Stimulated activated CD8-positive, alpha-beta memory T cell treated with anti-CD3 and anti-CD28 coated beads, Interleukin-2, amount 100 ng/mL, for 48 hours (primary cell): ENCODE measurements at regions not wholly inside any gene's neighbourhood (a gene's known extent, or its start where the extent isn't known, plus 50 kb on each side); places are given as distances from the start of the nearest gene placed in this dataset.
"Not testable (repeated sequence)": the region's sequence is repeated elsewhere in the genome, so short reads cannot be mapped to it uniquely, and the experiment has no call there.

Experiments used
- DNase-seq, 2 donors: peaks; one replicate each; pipeline ENCODE4 v3.0.0-alpha.2; 2020; ENCODE audit warnings: low read depth in 2 of 2

GRCh38 chr10:35995485-35995884 is 353.4 kb upstream of the FZD8 start:
- no peak for DNase-seq

- DNase-seq: no peak
These were observed 351.8 kb upstream of the FZD8 start for GRCh38 chr10:35993591-35994515.

DNA sequence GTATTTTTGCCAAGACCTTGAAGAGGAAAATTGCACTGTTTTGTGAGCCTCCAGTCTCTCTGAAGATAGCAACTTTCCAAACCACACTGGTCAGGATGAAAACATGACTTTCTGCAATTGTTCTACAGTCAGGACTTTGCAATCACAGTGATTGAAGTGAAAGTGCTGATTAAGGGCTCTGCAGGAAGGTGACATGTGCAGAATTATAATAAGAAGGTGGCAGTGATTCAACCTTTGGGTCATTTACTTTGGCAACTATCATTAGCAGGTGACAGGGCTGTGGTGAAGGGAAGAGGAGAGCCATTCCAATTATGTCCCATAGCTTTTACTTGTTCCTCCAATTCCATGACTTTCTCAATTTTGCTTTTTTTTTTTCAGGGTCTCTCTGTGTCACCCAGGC is 350.0 kb upstream of the FZD8 start:
- DNase-seq: no peak

DNA sequence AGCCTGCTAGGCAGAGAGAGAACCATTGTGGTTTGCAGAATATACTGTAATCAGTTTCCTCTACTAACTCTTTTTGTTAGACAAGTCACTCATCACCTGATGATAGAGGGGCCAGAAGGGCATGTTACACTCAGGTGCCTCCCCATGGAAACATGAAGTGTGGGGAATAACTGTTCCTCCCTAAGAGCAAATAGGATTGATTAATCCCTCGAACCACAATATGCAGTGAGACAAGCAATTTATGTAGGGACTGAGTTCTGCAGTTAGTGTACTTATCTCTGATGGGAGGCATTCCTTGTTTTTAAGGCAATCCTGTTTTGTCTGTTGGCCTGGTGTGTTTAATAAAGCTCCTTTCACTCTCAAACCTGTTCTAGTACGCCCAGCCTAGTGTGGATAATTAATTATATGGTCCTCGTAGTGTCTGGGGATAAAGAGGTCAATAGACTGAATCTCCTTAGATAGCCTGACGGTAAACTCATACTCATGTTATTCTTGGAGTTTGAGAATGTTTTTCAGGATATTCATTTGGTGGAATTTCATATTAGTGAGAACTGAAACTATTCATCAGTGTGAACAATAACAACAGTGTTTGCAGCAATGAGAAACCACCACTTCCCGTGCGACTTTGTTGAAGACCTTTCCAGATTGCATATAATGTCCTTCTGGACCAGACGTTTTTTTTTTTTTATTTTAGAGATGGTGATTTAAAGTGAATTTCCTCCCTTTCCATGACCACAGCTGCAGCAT is 344.8 kb upstream of the FZD8 start:
- DNase-seq: no peak

- no peak for DNase-seq
These were observed 337.0 kb upstream of the FZD8 start for GRCh38 chr10:35979116-35979515.

GRCh38 chr10:35973912-35974591 is 332.0 kb upstream of the FZD8 start:
- DNase-seq: not testable (repeated sequence)

DNA sequence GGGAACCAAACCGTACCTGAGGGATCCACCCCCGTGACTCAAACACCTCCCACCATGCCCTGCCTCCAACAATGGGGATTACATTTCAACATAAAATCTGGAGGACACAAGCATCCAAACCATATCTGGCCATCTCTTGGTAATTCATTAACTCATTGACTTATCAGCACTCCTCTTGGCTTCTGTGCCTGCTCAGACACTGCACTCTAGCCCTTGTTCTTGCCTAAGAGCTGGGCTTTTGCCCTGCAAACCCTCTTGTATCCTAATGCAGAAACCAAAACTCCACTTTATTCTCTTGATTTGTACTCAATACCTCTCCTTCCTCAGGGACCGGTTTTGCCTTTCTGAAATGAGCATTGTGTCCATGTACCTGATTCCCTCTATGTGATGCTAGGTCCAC is 330.2 kb upstream of the FZD8 start:
- DNase-seq: no peak

- DNase-seq: no peak
These were observed 329.3 kb upstream of the FZD8 start for GRCh38 chr10:35971397-35971796.

DNA sequence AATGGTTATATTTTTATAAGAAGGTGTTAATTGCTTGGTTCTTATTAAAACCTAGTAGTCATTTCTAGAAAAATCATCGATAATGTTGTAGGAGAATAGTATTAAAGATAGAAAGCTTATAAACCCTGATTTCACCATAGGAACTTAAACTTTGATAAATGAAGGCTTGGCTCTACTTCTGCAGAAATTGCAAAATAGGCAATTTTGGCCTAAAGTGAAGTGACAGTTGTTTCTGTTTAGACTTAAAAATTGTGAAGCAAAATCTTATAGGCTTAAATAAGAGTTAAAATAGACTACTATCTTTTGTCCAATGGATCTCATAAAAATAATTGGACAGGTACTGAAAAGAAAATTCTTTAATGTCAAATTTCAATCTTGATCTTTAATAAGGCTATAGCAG is 321.6 kb upstream of the FZD8 start:
- DNase-seq: no peak

DNA sequence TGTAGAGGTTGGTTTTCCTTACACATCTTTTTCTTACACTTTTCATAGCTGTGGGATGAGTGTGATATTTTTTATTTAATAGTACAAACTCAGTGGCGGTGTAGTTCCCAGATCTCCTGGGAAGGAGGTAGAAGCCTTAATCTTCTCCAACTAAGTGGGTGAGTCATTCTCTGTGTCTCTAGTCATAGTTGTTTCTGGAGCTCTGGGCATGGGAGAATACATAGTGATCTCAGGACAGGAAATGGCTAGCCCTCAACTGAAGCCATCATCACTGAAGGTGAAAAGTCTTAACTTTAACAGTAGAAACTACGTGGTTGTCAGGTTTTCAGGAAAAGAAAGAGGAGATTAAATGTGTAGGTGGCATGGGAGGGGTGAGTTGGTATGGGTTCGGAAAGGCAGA is 319.4 kb upstream of the FZD8 start:
- DNase-seq: no peak

DNA sequence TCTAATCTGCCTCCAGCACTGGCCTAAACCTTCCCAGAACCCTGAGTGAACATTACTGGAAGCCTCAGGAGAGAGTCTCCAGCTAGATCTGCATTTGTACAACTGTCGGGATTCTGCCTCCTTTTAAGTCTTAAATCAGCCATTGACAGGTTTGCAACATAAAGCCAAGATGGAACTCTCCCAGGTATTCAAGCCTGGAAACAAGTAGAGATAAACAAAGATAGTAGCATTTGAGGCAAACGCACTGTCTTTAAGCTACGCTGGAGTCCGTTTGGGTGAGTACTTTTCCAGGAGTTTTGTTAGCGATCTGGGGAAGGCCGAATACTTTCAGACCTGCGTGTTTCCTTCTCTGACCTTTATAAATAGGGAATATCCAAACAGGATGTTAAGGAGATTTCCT is 317.2 kb upstream of the FZD8 start:
- no peak for DNase-seq

GRCh38 chr10:35958609-35959008 is 316.5 kb upstream of the FZD8 start:
- not testable (repeated sequence) for DNase-seq

DNA sequence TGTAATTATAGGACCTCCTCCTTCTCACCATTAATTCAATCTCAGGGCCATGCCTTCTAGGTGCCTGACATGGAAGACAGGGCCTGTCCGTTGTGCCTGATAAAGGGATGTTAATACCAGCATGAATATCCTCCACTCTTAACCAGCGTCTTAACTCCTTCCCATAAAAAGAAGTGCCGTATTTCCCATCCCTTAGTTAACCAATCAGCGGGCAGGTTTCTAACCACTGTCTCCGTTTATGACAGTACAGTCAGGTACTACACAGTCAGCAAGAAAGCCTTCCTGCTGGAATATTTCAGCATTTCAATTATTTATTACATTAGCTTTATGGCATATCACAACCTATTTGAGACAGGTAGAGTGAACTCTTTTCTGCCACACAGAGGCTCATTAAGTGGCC is 308.6 kb upstream of the FZD8 start:
- no peak for DNase-seq

DNA sequence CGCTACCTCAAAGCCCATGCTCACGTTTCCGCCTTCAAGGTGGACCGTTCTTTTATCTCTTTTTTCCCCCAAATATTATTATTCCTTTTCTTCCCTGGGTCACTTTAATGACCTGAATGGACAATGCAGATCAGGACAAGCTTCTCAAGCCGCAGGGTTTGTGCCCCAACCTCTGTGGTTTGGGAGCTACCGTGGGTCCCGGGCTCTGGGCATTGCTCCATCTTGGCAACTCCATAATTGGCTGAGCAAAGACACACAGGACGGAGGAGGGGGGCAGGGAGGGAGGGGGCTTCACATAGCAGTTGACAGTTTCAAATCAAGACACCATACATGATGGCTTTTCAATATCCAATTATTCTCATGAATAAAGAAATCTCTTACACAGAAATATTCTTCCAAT is 308.1 kb upstream of the FZD8 start:
- no peak for DNase-seq

DNA sequence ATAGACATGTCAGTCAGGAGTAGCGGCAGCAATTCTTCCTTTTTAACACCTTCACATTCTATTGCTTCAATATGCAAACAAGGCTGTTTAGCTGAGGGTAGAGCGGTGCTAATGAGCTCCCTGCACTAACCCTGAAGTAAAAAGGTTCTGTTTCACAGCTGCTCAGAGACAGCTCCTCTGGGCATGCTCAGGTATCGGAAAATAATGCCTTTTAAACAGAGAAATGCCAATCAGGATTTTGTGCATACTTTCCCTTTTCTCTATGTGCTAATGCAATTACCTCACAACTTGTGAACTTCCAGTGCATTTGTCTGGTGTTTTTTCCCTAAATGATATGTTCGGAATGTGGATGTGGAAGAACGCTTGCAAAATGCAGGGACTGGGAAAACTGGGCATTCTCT is 307.7 kb upstream of the FZD8 start:
- DNase-seq: no peak

- DNase-seq: no peak
These were observed 304.5 kb upstream of the FZD8 start for GRCh38 chr10:35946556-35946955.

DNA sequence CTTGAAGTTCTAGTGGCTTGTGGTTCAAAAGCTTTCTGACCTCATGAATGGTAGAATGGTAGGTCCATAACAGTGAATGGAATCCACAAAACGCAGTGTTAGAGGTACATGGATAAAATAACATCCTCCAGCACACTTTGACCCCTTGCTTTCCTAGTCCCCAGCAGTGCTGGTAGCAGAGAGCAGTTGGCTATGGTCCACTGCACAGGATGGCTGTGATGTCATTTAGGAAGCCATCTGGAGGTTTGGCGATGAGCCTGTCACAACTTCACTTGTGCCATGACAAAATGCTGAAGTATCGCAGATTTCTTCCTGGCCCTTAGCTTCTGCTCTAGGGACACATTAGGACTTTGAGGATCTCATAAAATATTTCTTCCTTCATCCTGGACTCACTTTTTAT is 300.0 kb upstream of the FZD8 start:
- no peak for DNase-seq

DNA sequence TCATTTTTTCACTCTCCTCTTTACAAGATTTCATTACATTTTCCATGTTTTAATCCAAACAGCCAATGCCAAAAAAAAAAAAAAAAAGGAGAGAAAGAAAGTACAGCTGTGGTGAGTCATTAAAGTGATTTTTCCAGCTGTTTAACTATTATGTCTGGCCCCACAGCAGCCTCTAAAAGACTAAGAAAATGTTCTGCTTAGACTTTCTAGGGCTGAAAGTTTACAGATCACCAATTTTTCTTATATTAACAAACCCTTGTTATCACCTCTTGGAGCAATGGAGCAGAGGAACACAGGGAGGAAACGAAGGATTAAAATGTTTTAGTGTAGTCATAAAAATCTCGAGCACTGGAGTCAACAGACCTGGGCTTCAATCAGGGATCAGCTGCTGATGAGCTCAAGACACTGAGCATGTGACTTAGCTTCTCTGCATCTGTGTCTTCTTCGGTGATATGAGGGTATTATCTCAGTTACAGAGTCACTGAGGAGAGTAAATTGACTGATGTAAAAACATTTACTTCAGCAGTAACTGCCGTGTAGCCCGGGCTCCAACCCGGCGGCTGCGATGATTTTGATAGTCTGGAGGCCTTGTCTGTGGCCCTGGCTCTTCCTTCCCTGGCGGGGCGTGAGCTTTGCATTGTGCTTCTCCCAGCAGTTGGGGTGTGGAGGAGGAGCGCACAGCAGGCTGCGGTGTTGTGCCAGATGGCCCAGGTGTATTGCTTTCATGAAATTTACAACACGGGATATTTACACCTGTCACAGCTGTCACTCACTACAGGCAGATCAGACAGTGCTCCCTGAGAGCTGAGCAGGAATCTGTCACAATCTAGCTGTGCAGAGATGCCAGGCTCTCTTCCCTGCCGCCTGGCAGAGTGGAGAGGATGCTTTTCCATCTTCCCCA is 298.3 kb upstream of the FZD8 start:
- DNase-seq: no peak

DNA sequence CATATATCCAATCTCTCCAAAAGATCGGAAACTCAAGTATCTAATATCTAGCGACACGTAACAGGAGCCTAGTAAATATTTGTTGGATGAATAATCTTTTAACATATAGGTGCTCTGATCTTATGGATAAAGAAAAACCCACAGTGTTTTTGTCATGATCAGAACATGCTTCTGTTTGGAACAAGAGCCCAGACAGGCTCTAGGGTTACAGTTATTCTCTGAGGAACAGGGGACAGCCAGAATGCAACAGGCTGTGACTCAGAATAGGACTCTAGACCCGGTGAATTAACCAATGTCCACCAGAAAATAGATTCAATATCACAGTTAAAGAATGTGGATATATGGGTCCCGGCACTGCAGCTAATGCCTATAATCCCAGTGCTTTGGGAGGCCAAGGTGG is 296.1 kb upstream of the FZD8 start:
- DNase-seq: no peak

GRCh38 chr10:35937546-35937945 is 295.4 kb upstream of the FZD8 start:
- no peak for DNase-seq

DNA sequence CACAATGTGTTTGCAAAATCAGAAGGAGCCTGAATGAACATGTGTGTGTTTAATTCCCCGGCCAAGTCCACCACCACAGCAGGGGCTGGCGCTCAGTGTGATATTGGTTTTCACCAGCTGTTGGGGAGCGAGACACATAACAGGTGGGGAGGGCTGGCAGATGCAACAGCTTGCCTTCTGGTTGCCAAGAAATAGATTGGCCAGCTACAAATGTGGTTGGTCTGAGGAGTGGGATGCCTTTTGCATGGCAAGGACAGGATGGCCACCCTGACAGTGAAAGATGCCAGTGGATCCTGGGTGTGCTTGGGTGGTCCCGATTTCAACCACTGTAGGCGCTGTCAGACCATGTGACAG is 292.5 kb upstream of the FZD8 start:
- no peak for DNase-seq
